HepG2 (cell line): ENCODE measurements at regions not wholly inside any gene's neighbourhood (a gene's known extent, or its start where the extent isn't known, plus 50 kb on each side); places are given as distances from the start of the nearest gene placed in this dataset.
A peak's percentile ranks its signal among the peaks of the same experiment; 100 is the strongest.

Experiments used
- BRD4 ChIP-seq: sonication (generic); formaldehyde crosslinking; IDR thresholded peaks from 2 replicates; pipeline ENCODE4 v1.4.0; 2020; ENCODE audit warnings: missing genetic modification reagents
- FOXP1 ChIP-seq, 2 experiments: fragments of 450-650 bp in 1 of 2; IDR thresholded peaks; 2 replicates each; pipeline ENCODE4 v1.6.1; 2017 to 2018; ENCODE audit warnings: antibody characterized with exemption in 1 of 2
- HOXA5 ChIP-seq: sonication (generic); formaldehyde crosslinking; IDR thresholded peaks from 2 replicates; pipeline ENCODE4 v1.4.0; 2020; ENCODE audit warnings: missing genetic modification reagents
- KDM4B ChIP-seq: sonication (generic); formaldehyde crosslinking; IDR thresholded peaks from 2 replicates; pipeline ENCODE4 v1.4.0; 2020; ENCODE audit warnings: missing genetic modification reagents
- MTF2 ChIP-seq: sonication (generic); formaldehyde crosslinking; IDR thresholded peaks from 2 replicates; pipeline ENCODE4 v1.5.0; 2020; ENCODE audit warnings: missing genetic modification reagents, borderline replicate concordance
- NFIB ChIP-seq: sonication (generic); formaldehyde crosslinking; IDR thresholded peaks from 2 replicates; pipeline ENCODE4 v1.9.0; 2021; ENCODE audit warnings: missing genetic modification reagents, mild to moderate bottlenecking, borderline replicate concordance
- POLR2AphosphoS5 ChIP-seq: IDR thresholded peaks from 2 replicates; pipeline ENCODE4 v1.6.1; 2012; ENCODE audit warnings: low read depth, low read length
- PPARG ChIP-seq: conservative IDR thresholded peaks from 2 replicates; pipeline ENCODE4 v1.6.1; 2016; ENCODE audit warnings: missing biosample characterization, missing genetic modification reagents
- RXRB ChIP-seq: IDR thresholded peaks from 2 replicates; pipeline ENCODE4 v1.6.1; 2016; ENCODE audit warnings: borderline replicate concordance, missing genetic modification reagents, missing compliant biosample characterization
- SP5 ChIP-seq: IDR thresholded peaks from 2 replicates; pipeline ENCODE4 v1.6.1; 2016; ENCODE audit warnings: low read depth, borderline replicate concordance
- SSRP1 ChIP-seq: IDR thresholded peaks from 2 replicates; pipeline ENCODE4 v1.6.1; 2016; ENCODE audit warnings: control low read depth
- TBL1XR1 ChIP-seq: fragments of 150-350 bp; IDR thresholded peaks from 2 replicates; pipeline ENCODE4 v1.6.1; 2014; ENCODE audit warnings: borderline replicate concordance, low read length; ENCODE audit not compliant: partially characterized antibody
- ZKSCAN8 ChIP-seq: IDR thresholded peaks from 2 replicates; pipeline ENCODE4 v1.6.1; 2016; ENCODE audit warnings: borderline replicate concordance, missing genetic modification reagents, missing compliant biosample characterization
- ZNF121 ChIP-seq: sonication (generic); formaldehyde crosslinking; IDR thresholded peaks from 2 replicates; pipeline ENCODE4 v1.5.0; 2020; ENCODE audit warnings: mild to moderate bottlenecking, missing genetic modification reagents
- ZNF3 ChIP-seq: IDR thresholded peaks from 2 replicates; pipeline ENCODE4 v1.7.0; 2017; ENCODE audit warnings: inconsistent platforms
- ZNF33A ChIP-seq: sonication (generic); formaldehyde crosslinking; IDR thresholded peaks from 2 replicates; pipeline ENCODE4 v1.5.1; 2020; ENCODE audit warnings: missing genetic modification reagents, mild to moderate bottlenecking, moderate library complexity, borderline replicate concordance
- ZNF549 ChIP-seq: sonication (generic); formaldehyde crosslinking; IDR thresholded peaks from 2 replicates; pipeline ENCODE4 v1.5.0; 2020; ENCODE audit warnings: missing genetic modification reagents
- TF ChIP-seq, protein P1 (sequence below), 2 experiments: sonication (generic) in 1 of 2; formaldehyde crosslinking in 1 of 2; IDR thresholded peaks; 2 replicates each; pipeline versions ENCODE4 v1.4.0 to v1.6.1; 2016 to 2020; ENCODE audit warnings: borderline replicate concordance in 1 of 2, low read depth in 1 of 2, mild to moderate bottlenecking in 1 of 2, missing genetic modification reagents in 1 of 2
- TF ChIP-seq, protein P2 (sequence below): IDR thresholded peaks from 2 replicates; pipeline ENCODE4 v1.6.1; 2016; ENCODE audit warnings: missing compliant biosample characterization, missing genetic modification reagents, borderline replicate concordance
- TF ChIP-seq, protein P3 (sequence below): sonication (generic); formaldehyde crosslinking; IDR thresholded peaks from 2 replicates; pipeline ENCODE4 v1.4.0; 2020; ENCODE audit warnings: missing genetic modification reagents, borderline replicate concordance

DNA sequence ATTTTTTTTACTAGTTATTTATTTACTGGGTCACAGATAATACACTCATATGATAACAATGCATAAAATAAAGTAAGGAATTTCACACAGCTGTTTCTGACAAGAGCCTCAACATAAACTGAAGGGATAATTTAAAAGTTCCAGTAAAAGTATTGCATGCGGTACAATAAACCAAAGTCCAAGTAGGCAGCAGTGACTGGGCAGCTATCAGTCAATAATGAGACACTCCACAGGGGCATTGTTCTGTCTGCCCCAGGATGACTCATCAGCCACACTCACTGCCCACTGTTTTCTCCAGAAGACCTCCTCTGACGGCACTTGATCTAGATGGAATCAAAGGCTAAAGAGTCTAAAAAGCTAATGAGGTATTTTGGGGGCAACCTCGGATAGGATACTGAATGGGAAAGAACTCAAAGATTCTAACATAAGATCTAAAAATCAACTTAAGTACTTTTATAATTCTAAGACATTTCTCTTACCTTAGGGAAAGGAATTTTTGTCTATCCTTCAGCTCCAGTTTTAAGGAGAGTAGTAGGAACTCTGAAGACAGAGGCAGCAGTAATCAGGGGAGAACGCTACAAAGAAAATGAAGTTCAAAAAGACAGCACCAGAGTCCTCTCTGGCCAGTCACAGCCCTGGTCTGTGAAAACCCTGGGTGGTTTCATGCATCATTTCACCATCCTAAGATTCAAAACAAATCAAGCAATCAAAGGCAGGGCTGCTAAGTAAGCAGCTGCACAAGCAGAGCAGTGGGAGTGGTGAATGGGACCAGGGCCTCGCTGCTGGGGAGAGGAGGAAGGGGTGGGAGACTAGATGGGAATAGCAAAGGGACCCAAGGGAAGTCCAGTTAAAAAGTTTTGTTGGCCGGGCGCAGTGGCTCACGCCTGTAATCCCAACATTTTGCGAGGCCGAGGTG lies 175.1 kb downstream of the AVL9 start (continued):
- TF ChIP-seq ZNF549 (CRISPR knock-in tag) (peak; percentile 100), TBL1XR1 (peak; percentile 49), MTF2 (no peak), BRD4 (CRISPR knock-in tag) (peak; percentile 48; the same call in 1 of the 2 replicates), KDM4B (peak; percentile 62; the same call in 1 of the 2 replicates), POLR2AphosphoS5 (peak; percentile 29; the same call in 1 of the 2 replicates), ZNF121 (no peak), ZNF3 (CRISPR knock-in tag) (no peak), SSRP1 (CRISPR knock-in tag) (peak; percentile 20; the same call in 1 of the 2 replicates), ZNF33A (CRISPR knock-in tag) (no peak), PPARG (CRISPR knock-in tag) (peak; percentile 75), NFIB (no peak), RXRB (CRISPR knock-in tag) (peak; percentile 89), HOXA5 (CRISPR knock-in tag) (peak; percentile 69; the same call in 1 of the 2 replicates), ZKSCAN8 (CRISPR knock-in tag) (peak; percentile 84; the same call in 1 of the 2 replicates), SP5 (CRISPR knock-in tag) (peak; percentile 49), FOXP1 (IDR thresholded peaks at IDR 0.05) (no peak), FOXP1 (CRISPR knock-in tag; IDR thresholded peaks at IDR 0.05) (peak; percentile 82)
- TF ChIP-seq, protein P1, sequence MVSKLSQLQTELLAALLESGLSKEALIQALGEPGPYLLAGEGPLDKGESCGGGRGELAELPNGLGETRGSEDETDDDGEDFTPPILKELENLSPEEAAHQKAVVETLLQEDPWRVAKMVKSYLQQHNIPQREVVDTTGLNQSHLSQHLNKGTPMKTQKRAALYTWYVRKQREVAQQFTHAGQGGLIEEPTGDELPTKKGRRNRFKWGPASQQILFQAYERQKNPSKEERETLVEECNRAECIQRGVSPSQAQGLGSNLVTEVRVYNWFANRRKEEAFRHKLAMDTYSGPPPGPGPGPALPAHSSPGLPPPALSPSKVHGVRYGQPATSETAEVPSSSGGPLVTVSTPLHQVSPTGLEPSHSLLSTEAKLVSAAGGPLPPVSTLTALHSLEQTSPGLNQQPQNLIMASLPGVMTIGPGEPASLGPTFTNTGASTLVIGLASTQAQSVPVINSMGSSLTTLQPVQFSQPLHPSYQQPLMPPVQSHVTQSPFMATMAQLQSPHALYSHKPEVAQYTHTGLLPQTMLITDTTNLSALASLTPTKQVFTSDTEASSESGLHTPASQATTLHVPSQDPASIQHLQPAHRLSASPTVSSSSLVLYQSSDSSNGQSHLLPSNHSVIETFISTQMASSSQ (IDR thresholded peaks at IDR 0.05; ENCODE audit: low read depth) = 0 out of 2 replicates have a peak, but pooled peaks have one; percentile 16
- TF ChIP-seq, protein P1 (CRISPR knock-in tag; IDR thresholded peaks at IDR 0.05; ENCODE audit: borderline replicate concordance) = no peak; the same call in 1 of the 2 replicates
- TF ChIP-seq, protein P2, sequence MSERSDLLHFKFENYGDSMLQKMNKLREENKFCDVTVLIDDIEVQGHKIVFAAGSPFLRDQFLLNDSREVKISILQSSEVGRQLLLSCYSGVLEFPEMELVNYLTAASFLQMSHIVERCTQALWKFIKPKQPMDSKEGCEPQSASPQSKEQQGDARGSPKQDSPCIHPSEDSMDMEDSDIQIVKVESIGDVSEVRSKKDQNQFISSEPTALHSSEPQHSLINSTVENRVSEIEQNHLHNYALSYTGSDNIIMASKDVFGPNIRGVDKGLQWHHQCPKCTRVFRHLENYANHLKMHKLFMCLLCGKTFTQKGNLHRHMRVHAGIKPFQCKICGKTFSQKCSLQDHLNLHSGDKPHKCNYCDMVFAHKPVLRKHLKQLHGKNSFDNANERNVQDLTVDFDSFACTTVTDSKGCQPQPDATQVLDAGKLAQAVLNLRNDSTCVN (CRISPR knock-in tag) = peak; percentile 98
- TF ChIP-seq, protein P3, sequence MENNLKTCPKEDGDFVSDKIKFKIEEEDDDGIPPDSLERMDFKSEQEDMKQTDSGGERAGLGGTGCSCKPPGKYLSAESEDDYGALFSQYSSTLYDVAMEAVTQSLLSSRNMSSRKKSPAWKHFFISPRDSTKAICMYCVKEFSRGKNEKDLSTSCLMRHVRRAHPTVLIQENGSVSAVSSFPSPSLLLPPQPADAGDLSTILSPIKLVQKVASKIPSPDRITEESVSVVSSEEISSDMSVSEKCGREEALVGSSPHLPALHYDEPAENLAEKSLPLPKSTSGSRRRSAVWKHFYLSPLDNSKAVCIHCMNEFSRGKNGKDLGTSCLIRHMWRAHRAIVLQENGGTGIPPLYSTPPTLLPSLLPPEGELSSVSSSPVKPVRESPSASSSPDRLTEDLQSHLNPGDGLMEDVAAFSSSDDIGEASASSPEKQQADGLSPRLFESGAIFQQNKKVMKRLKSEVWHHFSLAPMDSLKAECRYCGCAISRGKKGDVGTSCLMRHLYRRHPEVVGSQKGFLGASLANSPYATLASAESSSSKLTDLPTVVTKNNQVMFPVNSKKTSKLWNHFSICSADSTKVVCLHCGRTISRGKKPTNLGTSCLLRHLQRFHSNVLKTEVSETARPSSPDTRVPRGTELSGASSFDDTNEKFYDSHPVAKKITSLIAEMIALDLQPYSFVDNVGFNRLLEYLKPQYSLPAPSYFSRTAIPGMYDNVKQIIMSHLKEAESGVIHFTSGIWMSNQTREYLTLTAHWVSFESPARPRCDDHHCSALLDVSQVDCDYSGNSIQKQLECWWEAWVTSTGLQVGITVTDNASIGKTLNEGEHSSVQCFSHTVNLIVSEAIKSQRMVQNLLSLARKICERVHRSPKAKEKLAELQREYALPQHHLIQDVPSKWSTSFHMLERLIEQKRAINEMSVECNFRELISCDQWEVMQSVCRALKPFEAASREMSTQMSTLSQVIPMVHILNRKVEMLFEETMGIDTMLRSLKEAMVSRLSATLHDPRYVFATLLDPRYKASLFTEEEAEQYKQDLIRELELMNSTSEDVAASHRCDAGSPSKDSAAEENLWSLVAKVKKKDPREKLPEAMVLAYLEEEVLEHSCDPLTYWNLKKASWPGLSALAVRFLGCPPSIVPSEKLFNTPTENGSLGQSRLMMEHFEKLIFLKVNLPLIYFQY = 0 out of 2 replicates have a peak, but pooled peaks have one; percentile 25
